Esophagus squamous epithelium (tissue), 5 donors: ENCODE measurements at regions not wholly inside any gene's neighbourhood (a gene's known extent, or its start where the extent isn't known, plus 50 kb on each side); places are given as distances from the start of the nearest gene placed in this dataset.

ENCODE experiments used
- DNase-seq: peaks from one replicate; lab custom pipeline; 2025; lab: John Stamatoyannopoulos, UW
- H3K27ac ChIP-seq, 4 donors: fragments of 200-600 bp; sonication (generic); one replicate each; pipeline ENCODE4 v1.5.1; 2016 to 2019; ENCODE audit warnings: mild to moderate bottlenecking in 1 of 4
- H3K27me3 ChIP-seq, 4 donors: fragments of 200-600 bp; sonication (generic); 1 replicate in 3 of 4; 2 replicates in 1 of 4; pipeline versions ENCODE4 v1.5.1 to v1.6.0; 2017 to 2021; ENCODE audit warnings: antibody characterized with exemption in 1 of 4
- H3K36me3 ChIP-seq, 3 donors: fragments of 200-600 bp; sonication (generic); one replicate each; pipeline ENCODE4 v1.5.1; 2016 to 2019
- H3K4me1 ChIP-seq, 3 donors: fragments of 200-600 bp; sonication (generic); one replicate each; pipeline ENCODE4 v1.5.1; 2017 to 2019
- H3K4me3 ChIP-seq, 4 donors: fragments of 200-600 bp; sonication (generic); 1 replicate in 3 of 4; 2 replicates in 1 of 4; pipeline ENCODE4 v1.5.1; 2016 to 2019; ENCODE audit warnings: mild to moderate bottlenecking in 2 of 4, moderate library complexity in 1 of 4
- H3K9me3 ChIP-seq, 3 donors: fragments of 200-600 bp; sonication (generic); one replicate each; pipeline ENCODE4 v1.5.1; 2016 to 2019
- POLR2A ChIP-seq, 4 donors: fragments of 450-650 bp; IDR thresholded peaks; one replicate each; pipeline ENCODE4 v1.6.1; 2017; ENCODE audit warnings: antibody characterized with exemption in 4 of 4, mild to moderate bottlenecking in 4 of 4, moderate library complexity in 3 of 4
- WGBS, 2 donors: methylation state at CpG; one replicate each; pipeline ENCODE4 v1.1.5; 2018; 5-methylcytosine and 5-hydroxymethylcytosine counted together
- intact Hi-C: fragments of 100-400 bp; cut with DNase I; formaldehyde crosslinking; loops from one replicate; pipeline ENCODE4 v1.15.0; 2022
- TF ChIP-seq, protein P1 (sequence below), 6 experiments: fragments of 450-650 bp in 4 of 6; fragments of 200-600 bp in 2 of 6; sonication (generic) in 2 of 6; IDR thresholded peaks; one replicate each; pipeline ENCODE4 v1.5.1; 2016 to 2019; ENCODE audit warnings: antibody characterized with exemption in 6 of 6, mild to moderate bottlenecking in 4 of 6, moderate library complexity in 4 of 6
- donor health status: DM: yes; HTN: yes; CAD: no.

DNA sequence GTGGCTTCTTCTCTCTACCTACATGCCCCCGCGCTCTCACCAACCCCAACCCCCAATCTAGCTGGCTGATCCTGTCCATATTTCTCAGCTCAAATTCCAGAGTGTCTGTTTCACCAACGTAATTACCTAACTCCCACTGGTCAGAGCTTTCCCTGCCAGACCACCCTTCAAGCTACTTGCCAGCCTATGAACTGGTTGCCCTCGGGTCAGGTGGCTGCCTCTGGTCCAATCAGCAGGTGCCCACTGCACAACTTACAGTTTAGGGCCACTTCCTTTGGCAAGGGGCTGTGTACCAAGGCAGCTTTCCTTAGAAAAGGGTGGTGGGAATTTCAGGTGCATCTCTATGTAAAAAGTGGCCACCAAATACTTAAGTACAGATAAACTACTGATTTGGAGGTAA lies 92.2 kb upstream of the SLC30A5 start:
- H3K4me1 ChIP-seq = peaks cover 0 to under 1% (median 0%) of the 10 kb centered on the region in 3 donors
- WGBS, 2 donors = 80 to 93% methylated on average over 3 to 4 of the region's 4 CpGs
- H3K27ac ChIP-seq = no peak overlapping the region
- TF ChIP-seq POLR2A (IDR thresholded peaks at IDR 0.05) = no peak
- TF ChIP-seq, protein P1, sequence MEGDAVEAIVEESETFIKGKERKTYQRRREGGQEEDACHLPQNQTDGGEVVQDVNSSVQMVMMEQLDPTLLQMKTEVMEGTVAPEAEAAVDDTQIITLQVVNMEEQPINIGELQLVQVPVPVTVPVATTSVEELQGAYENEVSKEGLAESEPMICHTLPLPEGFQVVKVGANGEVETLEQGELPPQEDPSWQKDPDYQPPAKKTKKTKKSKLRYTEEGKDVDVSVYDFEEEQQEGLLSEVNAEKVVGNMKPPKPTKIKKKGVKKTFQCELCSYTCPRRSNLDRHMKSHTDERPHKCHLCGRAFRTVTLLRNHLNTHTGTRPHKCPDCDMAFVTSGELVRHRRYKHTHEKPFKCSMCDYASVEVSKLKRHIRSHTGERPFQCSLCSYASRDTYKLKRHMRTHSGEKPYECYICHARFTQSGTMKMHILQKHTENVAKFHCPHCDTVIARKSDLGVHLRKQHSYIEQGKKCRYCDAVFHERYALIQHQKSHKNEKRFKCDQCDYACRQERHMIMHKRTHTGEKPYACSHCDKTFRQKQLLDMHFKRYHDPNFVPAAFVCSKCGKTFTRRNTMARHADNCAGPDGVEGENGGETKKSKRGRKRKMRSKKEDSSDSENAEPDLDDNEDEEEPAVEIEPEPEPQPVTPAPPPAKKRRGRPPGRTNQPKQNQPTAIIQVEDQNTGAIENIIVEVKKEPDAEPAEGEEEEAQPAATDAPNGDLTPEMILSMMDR (IDR thresholded peaks at IDR 0.05) = no peak
- H3K27me3 ChIP-seq = no peaks in the 10 kb centered on the region
- H3K9me3 ChIP-seq = no peaks in the 10 kb centered on the region
- intact Hi-C loops = no loop called here
- DNase-seq = no peak
- H3K4me3 ChIP-seq = no peak overlapping the region
- H3K36me3 ChIP-seq = no peaks in the 10 kb centered on the region

- WGBS, 2 donors = 65 to 66% methylated on average over 3 of the region's 3 CpGs
- peaks cover 0 to 5% (median 0%) of the 10 kb centered on the region in 3 donors for H3K4me1 ChIP-seq
- intact Hi-C loops = no loop called here
- no peaks in the 10 kb centered on the region for H3K36me3 ChIP-seq
- H3K27ac ChIP-seq = no peak overlapping the region
- no peaks in the 10 kb centered on the region for H3K27me3 ChIP-seq
- DNase-seq = no peak
- TF ChIP-seq POLR2A (IDR thresholded peaks at IDR 0.05) = no peak
- TF ChIP-seq, protein P1 (IDR thresholded peaks at IDR 0.05) = no peak
- no peak overlapping the region for H3K4me3 ChIP-seq
- no peaks in the 10 kb centered on the region for H3K9me3 ChIP-seq
These were observed 89.7 kb upstream of the SLC30A5 start for GRCh38 chr5:69004127-69004526.

- DNase-seq = no peak
- no peaks in the 10 kb centered on the region for H3K9me3 ChIP-seq
- no peaks in the 10 kb centered on the region for H3K27me3 ChIP-seq
- H3K4me3 ChIP-seq = no peak overlapping the region
- peaks cover 0 to 5% (median 0%) of the 10 kb centered on the region in 3 donors for H3K4me1 ChIP-seq
- WGBS, 2 donors = 58 to 82% methylated on average over 2 to 3 of the region's 3 CpGs
- no peak for TF ChIP-seq POLR2A (IDR thresholded peaks at IDR 0.05)
- TF ChIP-seq, protein P1 (IDR thresholded peaks at IDR 0.05) = no peak
- H3K36me3 ChIP-seq = no peaks in the 10 kb centered on the region
- no peak overlapping the region for H3K27ac ChIP-seq
- intact Hi-C loops = no loop called here
These were observed 89.1 kb upstream of the SLC30A5 start for GRCh38 chr5:69004676-69005075.

DNA sequence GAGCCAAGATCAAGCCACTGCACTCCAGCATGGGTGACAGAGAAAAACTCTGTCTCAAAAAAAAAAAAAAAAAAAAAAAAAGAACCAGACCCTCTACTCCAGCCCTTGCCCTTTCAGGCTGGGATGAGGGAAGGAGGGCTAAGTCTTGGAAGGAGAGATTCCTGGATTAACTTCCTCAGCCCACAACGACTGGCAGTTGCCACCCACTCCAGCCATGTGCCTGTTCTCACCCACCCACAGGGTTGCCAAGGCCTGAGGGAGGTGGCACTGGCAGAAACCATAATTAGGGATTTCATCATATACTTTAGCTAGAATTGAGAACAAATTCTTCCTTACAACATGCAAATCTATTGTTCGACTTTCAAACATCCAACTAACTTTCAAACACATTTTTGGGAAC lies 87.8 kb upstream of the SLC30A5 start:
- H3K36me3 ChIP-seq = no peaks in the 10 kb centered on the region
- WGBS, 2 donors = 45 to 51% methylated on average over 2 of the region's 2 CpGs
- no peak for TF ChIP-seq POLR2A (IDR thresholded peaks at IDR 0.05)
- TF ChIP-seq, protein P1 (IDR thresholded peaks at IDR 0.05) = no peak
- no peak for DNase-seq
- H3K27ac ChIP-seq = no peak overlapping the region
- no peak overlapping the region for H3K4me3 ChIP-seq
- no peaks in the 10 kb centered on the region for H3K9me3 ChIP-seq
- intact Hi-C loops = no loop called here
- H3K4me1 ChIP-seq = peaks cover 0 to 5% (median 0%) of the 10 kb centered on the region in 3 donors
- H3K27me3 ChIP-seq = no peaks in the 10 kb centered on the region

DNA sequence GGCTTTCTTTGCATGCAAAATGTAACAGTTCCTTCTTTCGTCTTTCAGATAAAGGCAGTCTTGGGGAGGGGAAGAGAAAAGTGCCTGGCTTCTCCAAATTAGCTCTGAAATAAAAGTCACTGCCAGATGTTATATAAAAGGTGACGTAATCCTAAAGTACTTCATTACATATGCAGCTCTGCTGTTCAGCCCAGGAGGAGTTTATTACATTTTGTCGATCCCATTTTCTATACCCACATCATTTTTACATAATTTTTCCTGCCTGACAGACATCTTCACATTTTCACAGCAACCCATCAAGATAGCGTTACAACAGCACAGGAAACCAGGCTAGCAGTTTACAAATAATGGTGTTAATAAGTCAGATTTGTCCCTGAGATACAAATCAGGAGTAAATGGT lies 86.7 kb upstream of the SLC30A5 start:
- WGBS, 2 donors = 35 to 52% methylated on average over 4 of the region's 4 CpGs
- Histone ChIP-seq H3K36me3 (no peaks in the 10 kb centered on the region), H3K27me3 (no peaks in the 10 kb centered on the region), H3K4me3 (no peak overlapping the region), H3K4me1 (peaks cover 0 to 5% (median 0%) of the 10 kb centered on the region in 3 donors), H3K27ac (no peak overlapping the region), H3K9me3 (no peaks in the 10 kb centered on the region)
- intact Hi-C loops = no loop called here
- DNase-seq = no peak
- TF ChIP-seq, protein P1 (IDR thresholded peaks at IDR 0.05) = no peak
- no peak for TF ChIP-seq POLR2A (IDR thresholded peaks at IDR 0.05)
